Lower lobe of right lung (tissue), 2 donors: ENCODE measurements at regions not wholly inside any gene's neighbourhood (a gene's known extent, or its start where the extent isn't known, plus 50 kb on each side); places are given as distances from the start of the nearest gene placed in this dataset.
"Not testable (repeated sequence)": the region's sequence is repeated elsewhere in the genome, so short reads cannot be mapped to it uniquely, and the experiment has no call there.

ENCODE experiments used
- ATAC-seq, 2 donors: fragments of 200-7000 bp; cut with Tn5 transposase; one replicate each; pipeline ENCODE4 v1.9.1; 2020 to 2022; ENCODE audit warnings: mild to moderate bottlenecking in 2 of 2, moderate library complexity in 2 of 2
- DNase-seq: peaks from one replicate; pipeline ENCODE4 v3.0.0-alpha.2; 2020
- H3K27ac ChIP-seq: fragments of 200-600 bp; one replicate; pipeline ENCODE4 v1.8.0; 2022
- H3K27me3 ChIP-seq: fragments of 200-600 bp; one replicate; pipeline ENCODE4 v1.8.0; 2022; ENCODE audit warnings: low read depth
- H3K36me3 ChIP-seq: fragments of 200-600 bp; one replicate; pipeline ENCODE4 v1.8.0; 2022; ENCODE audit warnings: mild to moderate bottlenecking
- H3K4me1 ChIP-seq: fragments of 200-600 bp; one replicate; pipeline ENCODE4 v1.8.0; 2022
- H3K4me3 ChIP-seq: fragments of 200-600 bp; one replicate; pipeline ENCODE4 v1.8.0; 2022; ENCODE audit warnings: mild to moderate bottlenecking
- H3K9me3 ChIP-seq: fragments of 200-600 bp; one replicate; pipeline ENCODE4 v1.8.0; 2022
- CTCF ChIP-seq: fragments of 200-600 bp; IDR thresholded peaks from one replicate; pipeline ENCODE4 v1.8.0; 2022; ENCODE audit warnings: antibody characterized with exemption, mild to moderate bottlenecking
- intact Hi-C: fragments of 100-400 bp; cut with DNase I; formaldehyde crosslinking; loops from one replicate; pipeline ENCODE4 v1.11.0; 2022
- donor health status: DM: no; HTN: yes; CAD: no; lungs with severe emphysema.

GRCh38 chr2:192424243-192424642, 229.5 kb upstream of the TMEFF2 start:
- no peak for DNase-seq
- TF ChIP-seq CTCF = no peak
- intact Hi-C loops = no loop called here
- Histone ChIP-seq H3K4me3 (no peak overlapping the region), H3K4me1 (no peaks in the 10 kb centered on the region), H3K27me3 (no peaks in the 10 kb centered on the region), H3K36me3 (no peaks in the 10 kb centered on the region), H3K9me3 (no peaks in the 10 kb centered on the region), H3K27ac (no peak overlapping the region)
- no peak for ATAC-seq

GRCh38 chr2:192419786-192420185, 225.1 kb upstream of the TMEFF2 start:
- Histone ChIP-seq H3K4me1 (no peaks in the 10 kb centered on the region), H3K36me3 (no peaks in the 10 kb centered on the region), H3K9me3 (no peaks in the 10 kb centered on the region), H3K4me3 (no peak overlapping the region), H3K27me3 (no peaks in the 10 kb centered on the region), H3K27ac (no peak overlapping the region)
- TF ChIP-seq CTCF = no peak
- intact Hi-C loops = no loop called here
- ATAC-seq (no peak), DNase-seq (no peak)

GRCh38 chr2:192416060-192416459, 221.3 kb upstream of the TMEFF2 start:
- no peak for ATAC-seq
- no peaks in the 10 kb centered on the region for H3K27me3 ChIP-seq
- intact Hi-C loops = no loop called here

GRCh38 chr2:192414794-192415193, 220.1 kb upstream of the TMEFF2 start:
- Histone ChIP-seq H3K36me3 (no peaks in the 10 kb centered on the region), H3K4me3 (no peak overlapping the region), H3K27me3 (no peaks in the 10 kb centered on the region), H3K27ac (no peak overlapping the region), H3K4me1 (no peaks in the 10 kb centered on the region), H3K9me3 (no peaks in the 10 kb centered on the region)
- no peak for TF ChIP-seq CTCF
- DNase-seq = peak; percentile 30
- no peak for ATAC-seq
- intact Hi-C loops = no loop called here

More at GRCh38 chr2:192416060-192416459, 221.3 kb upstream of the TMEFF2 start:
- Histone ChIP-seq H3K9me3 (no peaks in the 10 kb centered on the region), H3K27ac (no peak overlapping the region), H3K4me3 (no peak overlapping the region), H3K36me3 (no peaks in the 10 kb centered on the region), H3K4me1 (no peaks in the 10 kb centered on the region)
- TF ChIP-seq CTCF = no peak
- no peak for DNase-seq

- intact Hi-C loops = no loop called here
- TF ChIP-seq CTCF = no peak
- H3K9me3 ChIP-seq = no peaks in the 10 kb centered on the region
- no peaks in the 10 kb centered on the region for H3K27me3 ChIP-seq
- peak; percentile 16 to 42 for ATAC-seq
- no peaks in the 10 kb centered on the region for H3K4me1 ChIP-seq
- no peak overlapping the region for H3K27ac ChIP-seq
- DNase-seq = peak; percentile 29
- H3K36me3 ChIP-seq = no peaks in the 10 kb centered on the region
- no peak overlapping the region for H3K4me3 ChIP-seq
These were observed 219.3 kb upstream of the TMEFF2 start for GRCh38 chr2:192413812-192414681.

GRCh38 chr2:192412866-192413265, 218.1 kb upstream of the TMEFF2 start:
- ATAC-seq, H3K4me3 ChIP-seq, H3K27me3 ChIP-seq, H3K9me3 ChIP-seq, intact Hi-C loops, H3K36me3 ChIP-seq, DNase-seq, H3K4me1 ChIP-seq, H3K27ac ChIP-seq: not testable (repeated sequence)
